ENCODE measurements at regions not wholly inside any gene's neighbourhood (a gene's known extent, or its start where the extent isn't known, plus 50 kb on each side); places are given as distances from the start of the nearest gene placed in this dataset.
A peak's percentile ranks its signal among the peaks of the same experiment; 100 is the strongest.

DNA sequence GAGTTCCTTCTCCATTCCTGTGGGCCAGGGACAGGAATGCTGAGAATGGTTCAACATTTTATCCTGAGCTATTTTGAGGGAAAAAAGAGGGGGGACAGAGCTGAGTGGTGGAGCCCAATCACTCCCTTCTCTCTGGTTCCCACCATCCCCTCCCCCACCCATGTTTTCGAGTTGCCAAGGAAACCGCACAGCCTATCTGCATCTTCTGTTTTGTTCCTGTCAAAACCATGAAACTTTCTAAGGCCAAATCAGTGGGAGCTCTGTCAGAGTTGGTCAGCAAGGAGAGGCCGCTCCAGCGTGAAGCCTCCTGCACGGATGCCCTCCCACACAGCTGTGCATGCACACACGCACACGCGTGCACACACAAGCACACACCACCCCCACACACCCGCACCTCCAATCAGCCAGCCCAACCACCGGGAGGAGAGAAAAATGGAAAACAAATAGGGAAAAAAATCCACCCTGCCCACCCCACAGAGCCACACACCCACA, 54.5 kb upstream of the ATP2B4 start:
- no peak overlapping the region for H3K4me2 ChIP-seq
- no peaks in the 10 kb centered on the region for H3K9me3 ChIP-seq
- ATAC-seq (peak in 1 of 2 experiments; percentile 44; a peak in 2 of 6 replicates), DNase-seq (ENCODE audit: low read depth in 1 of 2, low spot score in 1 of 2) (no peak), FAIRE-seq (no peak)
- ChIA-PET POLR2A (no interaction called here), CTCF (interaction anchor here (0.9 to 2.2 kb wide), 6 partner anchors 11 to 226 kb away, joined by 3 to 11 read pairs (median 4); partner anchors contain the start of gene ATP2B4)
- H3K4me1 ChIP-seq = no peaks in the 10 kb centered on the region
- H3K27ac ChIP-seq = no peak overlapping the region
- WGBS (ENCODE audit: missing lambda C conversion rate) = 76% methylated on average over 10 of the region's 10 CpGs
- TF ChIP-seq EHF (CRISPR knock-in tag; IDR thresholded peaks at IDR 0.05) (no peak), HMGXB4 (CRISPR knock-in tag; IDR thresholded peaks at IDR 0.05; ENCODE audit: borderline replicate concordance) (no peak), ZFP36 (IDR thresholded peaks at IDR 0.05; ENCODE audit: borderline replicate concordance, partially characterized antibody) (no peak), ESRRA (IDR thresholded peaks at IDR 0.05; ENCODE audit: borderline replicate concordance, low read length) (no peak), PHF8 (IDR thresholded peaks at IDR 0.05; ENCODE audit: borderline replicate concordance, low read depth) (no peak)
- TF ChIP-seq, protein P1, sequence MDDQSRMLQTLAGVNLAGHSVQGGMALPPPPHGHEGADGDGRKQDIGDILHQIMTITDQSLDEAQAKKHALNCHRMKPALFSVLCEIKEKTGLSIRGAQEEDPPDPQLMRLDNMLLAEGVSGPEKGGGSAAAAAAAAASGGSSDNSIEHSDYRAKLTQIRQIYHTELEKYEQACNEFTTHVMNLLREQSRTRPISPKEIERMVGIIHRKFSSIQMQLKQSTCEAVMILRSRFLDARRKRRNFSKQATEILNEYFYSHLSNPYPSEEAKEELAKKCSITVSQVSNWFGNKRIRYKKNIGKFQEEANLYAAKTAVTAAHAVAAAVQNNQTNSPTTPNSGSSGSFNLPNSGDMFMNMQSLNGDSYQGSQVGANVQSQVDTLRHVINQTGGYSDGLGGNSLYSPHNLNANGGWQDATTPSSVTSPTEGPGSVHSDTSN (IDR thresholded peaks at IDR 0.05) = no peak
- no peak overlapping the region for H3K4me3 ChIP-seq

DNA sequence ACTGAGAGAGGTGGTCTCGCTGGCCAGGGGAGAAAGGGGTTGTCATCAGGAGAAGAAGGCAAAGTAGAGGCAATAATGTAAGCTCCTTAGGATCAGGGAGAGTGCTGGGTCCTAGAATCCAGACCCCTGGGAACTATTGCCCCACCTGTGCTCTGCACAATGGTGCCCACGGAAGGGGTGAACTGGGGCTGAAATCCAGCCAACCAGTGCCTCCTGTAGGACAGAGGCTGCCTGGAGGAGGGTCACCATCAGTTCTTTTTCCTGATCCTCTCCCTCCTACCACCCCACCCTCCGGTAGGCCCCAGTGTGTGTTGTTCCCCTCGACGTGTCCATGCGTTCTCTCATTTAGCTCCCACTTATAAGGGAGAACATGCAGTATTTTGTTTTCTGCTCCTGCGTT, 52.9 kb upstream of the ATP2B4 start:
- ChIA-PET POLR2A (no interaction called here), CTCF (interaction anchor here (0.6 to 2.2 kb wide), 4 partner anchors 8 to 128 kb away, joined by 3 to 11 read pairs (median 3); no protein-coding TSS in a partner anchor)
- no peak for FAIRE-seq
- ATAC-seq = peak in 1 of 2 experiments; percentile 39; a peak in 1 of 6 replicates
- no peak for DNase-seq (ENCODE audit: low read depth in 1 of 2, low spot score in 1 of 2)
- H3K4me2 ChIP-seq = no peak overlapping the region
- 0 out of 5 replicates have a peak, but pooled peaks of 1 of the 2 experiments have one; percentile 15 for TF ChIP-seq RAD21 (conservative IDR thresholded peaks at IDR 0.05 in 1 of 2, IDR thresholded peaks at IDR 0.05 in 1 of 2)
- no peak for TF ChIP-seq SREBF2 (IDR thresholded peaks at IDR 0.05)
- H3K4me3 ChIP-seq = no peak overlapping the region
- H3K9me3 ChIP-seq = no peaks in the 10 kb centered on the region
- no peaks in the 10 kb centered on the region for H3K4me1 ChIP-seq
- 87% methylated on average over 7 of the region's 7 CpGs for WGBS (ENCODE audit: missing lambda C conversion rate)
- no peak overlapping the region for H3K27ac ChIP-seq
